T-helper 2 cell treated with Interferon-gamma antibody and Interleukin-4, amounts not matched to agents 100 ng/mL and 5 ng/mL, for 36 hours (primary cell): ENCODE measurements at regions not wholly inside any gene's neighbourhood (a gene's known extent, or its start where the extent isn't known, plus 50 kb on each side); places are given as distances from the start of the nearest gene placed in this dataset.

Experiments used
- intact Hi-C: fragments of 100-400 bp; cut with micrococcal nuclease; formaldehyde crosslinking; loops from one replicate; pipeline ENCODE4 v1.15.1; 2023

DNA sequence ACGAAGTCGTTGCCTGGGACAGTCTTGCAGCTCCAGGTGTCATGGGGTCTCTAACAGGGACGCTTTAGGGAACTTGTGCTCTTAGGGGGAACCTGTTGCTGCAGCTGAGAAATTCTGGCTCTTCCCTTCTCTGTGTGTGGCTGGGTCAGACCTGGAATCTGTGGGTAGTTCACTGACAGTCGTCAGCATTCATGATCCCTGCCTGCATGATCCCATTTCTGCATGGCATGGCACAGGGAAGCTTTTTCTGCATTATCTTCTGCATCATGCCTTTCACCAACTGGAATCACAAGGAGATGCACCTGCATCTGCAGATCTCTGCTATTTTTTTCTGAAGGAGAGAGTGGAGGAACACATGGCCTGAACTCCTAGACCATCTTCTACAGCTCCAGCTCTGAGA lies 85.6 kb downstream of the SOX9 start:
- intact Hi-C loops, result no loop called here

DNA sequence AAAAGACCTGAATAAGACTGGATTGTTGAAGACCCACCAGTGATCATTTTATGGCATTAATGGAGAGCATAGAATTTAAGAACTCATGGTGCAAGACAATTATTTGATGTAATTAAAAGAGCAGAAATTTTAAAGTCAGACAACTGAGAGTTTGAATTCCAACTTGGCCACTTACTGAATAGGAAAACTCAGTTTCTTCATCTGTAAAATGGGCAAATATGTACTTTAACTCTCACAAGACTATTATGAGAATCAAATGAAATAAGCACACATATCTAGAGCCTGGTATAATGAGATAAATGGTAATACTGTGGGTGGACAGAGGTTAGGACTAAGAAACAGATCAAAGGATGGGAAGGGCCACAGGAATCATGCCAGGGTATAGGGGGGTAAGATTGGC lies 88.0 kb downstream of the SOX9 start:
- intact Hi-C loops, result no loop called here

DNA sequence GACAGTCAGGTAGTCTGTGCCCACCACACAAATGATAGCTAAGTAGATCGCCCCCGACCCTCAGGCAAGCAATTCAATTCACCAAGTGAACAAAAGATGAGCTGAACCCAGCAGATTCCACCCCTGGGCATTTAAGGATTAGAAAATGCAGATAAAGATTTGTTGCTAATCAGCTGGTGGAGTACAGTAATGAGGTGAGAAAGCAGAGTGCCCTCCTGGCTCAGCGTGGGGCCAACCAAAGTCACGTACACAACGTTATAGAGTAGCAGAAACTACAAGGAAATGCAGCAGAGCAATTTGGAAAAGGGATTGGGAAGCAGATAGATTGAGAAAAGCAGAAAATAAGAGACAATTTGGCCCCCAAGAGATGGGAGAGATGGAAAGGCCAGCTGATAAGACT lies 91.2 kb downstream of the SOX9 start:
- intact Hi-C loops, result no loop called here

DNA sequence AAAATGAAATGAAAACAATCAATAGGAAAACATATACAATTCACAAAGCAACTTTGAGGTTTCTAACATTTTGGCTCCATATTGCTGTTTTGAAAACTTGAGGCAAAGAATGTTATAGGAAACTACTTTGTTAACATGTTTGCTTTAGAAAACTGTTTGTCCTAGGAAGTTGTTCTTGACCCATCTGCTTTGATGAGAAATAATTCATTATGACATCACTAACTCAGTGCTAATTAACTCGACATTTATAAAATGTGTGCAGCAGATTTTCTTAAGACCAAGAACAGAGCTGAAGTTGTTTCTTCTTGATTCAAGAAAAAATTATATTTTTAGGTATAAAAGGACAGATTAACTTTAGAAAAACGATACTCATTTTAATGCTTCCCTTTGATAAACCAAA lies 94.7 kb downstream of the SOX9 start:
- intact Hi-C loops, result no loop called here

DNA sequence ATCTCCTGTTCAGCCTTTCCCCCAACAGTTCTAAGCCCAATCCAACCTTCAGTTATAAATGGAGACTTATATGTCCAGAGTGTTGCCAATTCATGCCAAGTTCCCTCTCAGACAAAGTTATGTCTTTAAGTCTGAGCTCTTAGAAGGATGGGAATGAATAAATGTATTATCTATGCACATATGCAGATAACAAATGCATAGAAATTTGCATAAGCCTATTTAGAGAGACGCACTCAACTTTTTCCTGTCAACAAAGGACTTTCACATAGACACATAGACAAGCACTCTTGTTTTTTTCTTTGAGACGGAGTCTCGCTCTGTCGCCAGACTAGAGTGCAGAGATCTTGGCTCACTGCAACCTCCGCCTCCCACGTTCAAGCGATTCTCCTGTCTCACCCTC lies 95.1 kb downstream of the SOX9 start:
- intact Hi-C loops, result no loop called here

DNA sequence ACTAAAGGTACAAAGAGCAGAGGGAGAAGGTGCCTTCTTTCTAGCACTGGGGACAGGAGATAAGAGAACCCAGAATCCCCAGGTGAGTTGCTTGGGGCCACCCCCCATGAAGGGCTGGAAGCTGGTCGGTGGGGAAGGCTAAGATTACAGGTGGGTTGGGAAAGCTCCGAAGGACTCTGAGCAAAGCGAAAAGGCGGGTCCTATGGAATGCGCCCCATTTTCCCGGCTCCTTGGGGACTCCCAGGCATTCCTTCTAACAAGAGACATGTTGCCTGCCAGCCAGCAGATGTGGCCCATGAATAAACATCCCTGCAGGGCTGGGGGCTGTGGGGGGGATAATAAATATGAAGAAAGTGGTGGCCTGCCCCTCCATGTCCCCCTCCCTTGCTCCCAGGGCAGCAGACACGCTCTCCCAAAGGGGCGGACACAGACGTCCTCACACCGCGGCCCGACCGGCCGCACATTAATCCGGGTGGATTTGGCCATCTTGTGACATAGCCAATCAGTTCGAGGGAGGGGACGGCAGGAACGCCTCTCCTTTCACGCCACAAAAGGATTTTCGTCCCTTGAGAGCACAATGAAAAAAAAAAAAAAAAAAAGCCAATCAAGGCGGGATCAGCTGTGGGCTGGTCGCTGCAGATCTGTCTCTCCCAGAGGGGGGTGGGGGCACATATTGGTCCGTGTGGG lies 98.5 kb downstream of the SOX9 start:
- intact Hi-C loops, result no loop called here

DNA sequence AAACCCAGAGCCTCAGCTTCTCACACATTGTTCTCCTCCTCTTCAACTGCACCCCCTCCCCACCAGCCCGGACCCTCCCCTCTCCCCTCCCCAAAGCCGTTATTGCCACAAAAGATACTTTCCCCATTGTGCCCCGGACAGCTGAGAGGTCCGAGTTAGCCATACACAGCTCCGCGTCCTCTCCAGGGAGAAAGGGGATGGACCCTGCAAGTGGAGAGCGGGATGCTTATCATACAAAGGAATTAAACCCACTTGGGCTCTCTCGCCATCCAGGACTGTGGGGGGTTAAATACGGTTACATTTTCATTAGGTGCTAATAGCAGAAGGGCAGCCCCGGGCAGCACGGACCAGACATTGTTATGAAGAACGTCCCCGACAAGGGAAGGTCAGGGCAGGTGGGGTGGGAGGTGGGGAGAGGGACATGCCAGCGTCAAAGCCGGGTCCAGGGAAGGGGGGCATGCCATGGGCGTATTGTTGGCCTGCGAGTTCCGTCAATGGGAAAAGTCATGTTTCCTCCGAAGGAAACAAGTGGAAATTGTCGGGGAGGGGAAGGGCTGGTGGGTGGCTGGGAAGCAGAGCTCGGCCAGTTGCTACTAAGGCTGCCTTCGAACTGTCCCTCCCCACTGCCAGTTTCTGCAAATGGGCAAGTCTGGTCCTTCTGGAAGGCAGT lies 99.1 kb downstream of the SOX9 start:
- intact Hi-C loops, result no loop called here

DNA sequence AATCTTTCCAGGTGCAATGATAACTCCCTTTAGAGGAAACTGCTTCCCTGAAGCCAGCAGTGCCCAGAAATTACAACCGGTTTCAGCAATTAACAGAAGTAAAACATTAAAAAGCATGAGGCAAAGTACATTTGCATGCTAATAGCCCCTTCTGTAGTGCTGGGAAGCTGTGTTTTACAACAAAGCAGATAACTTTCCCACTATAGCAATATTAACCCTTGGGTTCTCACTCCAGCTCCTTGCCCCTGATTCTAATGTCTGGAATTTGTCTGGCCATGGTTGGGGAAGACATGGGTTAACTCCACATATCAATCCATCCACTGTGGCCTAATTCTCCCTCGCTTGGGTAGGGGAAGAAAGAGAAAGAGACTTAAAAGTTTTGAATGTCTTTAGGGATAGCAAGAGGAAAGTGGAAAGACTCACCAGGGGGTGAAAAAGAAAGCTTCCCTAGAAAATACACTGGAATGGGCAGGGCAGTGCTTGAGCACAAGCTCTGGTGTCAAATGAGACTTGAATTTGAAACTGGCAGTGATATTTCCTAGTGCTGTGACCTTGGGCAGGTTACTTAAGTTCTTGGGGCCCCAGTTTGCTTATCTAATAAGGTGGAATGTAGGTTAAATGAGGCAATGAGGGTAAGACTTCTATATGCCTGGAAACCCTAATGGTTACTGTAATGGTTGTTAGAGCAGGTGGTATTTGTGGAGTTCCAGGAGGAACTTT lies 102.0 kb downstream of the SOX9 start:
- intact Hi-C loops, result no loop called here

DNA sequence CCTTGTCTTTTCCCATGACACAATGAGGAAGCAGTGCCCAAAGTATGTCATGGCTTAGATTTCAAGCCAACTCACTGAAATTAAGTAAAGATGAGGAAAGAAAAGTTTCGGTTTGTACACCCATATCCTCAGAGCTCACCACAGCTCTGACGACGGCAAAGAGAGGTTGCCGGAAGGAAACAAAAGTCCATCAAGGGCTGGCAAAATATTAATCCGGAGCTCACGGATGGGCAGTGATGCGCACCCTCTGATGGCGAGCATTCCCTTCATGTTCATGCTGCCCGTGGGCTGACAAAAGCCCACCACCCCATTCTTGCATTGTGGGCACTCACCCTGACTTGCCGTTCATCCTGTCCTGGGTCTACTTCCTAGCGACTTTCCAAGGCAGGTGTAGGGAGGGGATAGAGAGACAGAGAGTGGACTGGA lies 103.1 kb downstream of the SOX9 start:
- intact Hi-C loops, result no loop called here

DNA sequence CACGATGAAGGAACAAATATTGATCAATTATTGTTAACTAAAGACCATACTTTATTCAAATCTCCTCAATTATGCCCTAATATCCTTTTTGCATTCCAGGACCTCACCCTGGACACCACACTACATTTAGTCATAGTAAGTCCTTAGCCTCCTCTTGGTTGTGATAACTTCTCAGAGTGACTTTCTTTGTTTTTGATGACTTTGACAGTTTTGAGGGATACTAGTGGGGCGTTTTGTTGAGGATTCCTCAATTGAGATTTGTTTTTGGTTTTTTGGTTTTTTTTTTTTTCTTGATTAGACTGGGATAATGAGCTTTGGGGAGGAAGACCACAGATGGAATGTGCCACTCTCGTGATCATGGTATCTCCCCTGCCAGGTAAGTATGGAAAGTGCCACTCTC lies 105.5 kb downstream of the SOX9 start:
- intact Hi-C loops, result no loop called here

DNA sequence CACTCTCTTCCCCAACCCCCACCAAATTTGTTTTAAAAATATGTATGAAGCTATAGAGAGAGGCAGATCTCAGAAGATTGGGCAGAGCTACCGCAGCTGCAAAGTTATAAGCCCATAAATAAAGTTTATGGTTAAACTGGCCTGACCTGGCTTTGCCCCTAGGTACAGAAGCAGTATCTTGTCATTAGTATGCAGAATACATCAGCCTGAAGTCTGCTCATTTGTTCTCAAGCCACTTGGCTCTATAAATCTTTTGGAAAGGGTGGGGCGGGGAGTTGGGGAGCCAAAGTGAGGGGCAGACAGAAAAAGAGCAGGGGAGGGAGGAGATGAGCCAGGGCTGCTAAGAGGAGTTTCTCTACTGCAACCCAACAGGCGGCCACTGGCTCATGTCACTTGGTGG lies 113.2 kb downstream of the SOX9 start:
- intact Hi-C loops, result no loop called here

DNA sequence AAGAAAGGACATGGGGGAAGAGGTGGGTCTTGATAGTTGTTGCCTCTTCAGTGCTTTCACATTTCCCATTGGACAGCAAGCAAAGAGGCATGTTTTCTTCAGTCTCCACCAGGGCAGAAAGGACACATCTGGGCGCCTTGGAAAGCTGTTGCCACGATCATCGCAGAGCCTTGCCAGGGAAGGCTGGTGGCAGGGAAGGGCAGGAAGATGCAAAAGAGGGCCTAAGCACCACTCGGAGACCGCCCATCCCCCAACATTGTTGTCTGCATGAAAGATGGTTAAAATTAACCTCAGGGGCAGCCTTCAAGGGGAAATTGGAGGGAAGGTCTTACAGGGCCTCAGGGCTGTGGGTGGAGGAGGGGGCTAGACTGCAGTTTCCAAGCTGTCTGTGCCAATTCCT lies 114.2 kb downstream of the SOX9 start:
- intact Hi-C loops, result no loop called here

DNA sequence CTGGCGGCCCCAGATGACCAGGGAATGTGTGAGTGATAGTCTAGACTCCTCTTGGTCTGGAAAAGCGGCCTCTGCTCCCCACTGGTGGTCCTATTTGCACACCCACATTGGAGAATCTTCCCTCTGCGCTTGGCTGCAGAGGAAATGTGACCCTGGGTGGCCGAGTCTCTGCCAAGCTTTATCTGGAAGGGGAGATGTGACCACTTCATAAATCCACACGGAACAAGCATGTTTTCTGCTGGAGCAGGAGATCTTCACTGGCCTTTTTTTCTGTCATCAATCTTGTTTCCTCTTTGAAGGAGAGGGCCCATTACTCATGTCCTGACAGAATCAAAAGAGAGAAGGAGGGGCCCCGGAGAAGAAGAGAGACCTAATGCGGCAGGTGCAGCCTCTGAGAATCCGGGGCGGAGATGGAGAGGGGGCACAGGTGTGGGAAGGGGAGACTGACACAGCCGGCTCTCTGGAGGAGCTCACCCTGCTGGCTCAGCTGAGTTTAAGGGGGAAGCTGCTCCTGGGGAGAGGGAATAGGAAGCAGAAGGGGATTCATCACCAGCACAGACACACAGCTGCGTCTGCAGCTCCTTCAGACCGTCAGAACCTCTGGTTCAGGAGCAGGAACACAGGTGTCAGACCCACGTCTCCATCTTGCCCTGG lies 116.3 kb downstream of the SOX9 start:
- intact Hi-C loops, result no loop called here

DNA sequence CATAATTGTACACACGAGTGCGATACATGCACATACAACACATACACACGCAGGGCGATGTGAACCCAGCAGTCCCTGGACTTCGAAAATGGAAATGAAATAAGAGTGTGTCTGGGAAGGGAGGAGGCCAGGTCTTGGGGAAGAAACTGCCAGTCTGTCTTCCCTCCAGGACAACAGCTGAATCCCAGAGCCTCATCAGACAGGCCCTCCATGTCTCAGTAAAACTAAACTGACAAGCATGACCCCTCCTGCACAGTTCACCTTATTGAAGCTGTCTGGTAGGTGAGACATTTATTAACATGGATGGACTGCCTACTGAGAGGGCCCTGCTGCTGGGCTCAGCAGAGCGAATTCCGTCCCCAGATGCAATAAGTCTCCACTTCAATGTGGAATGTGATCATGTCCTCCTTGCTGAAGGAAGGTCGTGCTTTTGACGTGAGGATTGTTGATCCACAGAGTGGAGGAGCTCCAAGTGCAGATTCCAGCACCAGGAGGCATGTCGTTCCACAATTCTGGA lies 117.4 kb downstream of the SOX9 start:
- intact Hi-C loops, result no loop called here

DNA sequence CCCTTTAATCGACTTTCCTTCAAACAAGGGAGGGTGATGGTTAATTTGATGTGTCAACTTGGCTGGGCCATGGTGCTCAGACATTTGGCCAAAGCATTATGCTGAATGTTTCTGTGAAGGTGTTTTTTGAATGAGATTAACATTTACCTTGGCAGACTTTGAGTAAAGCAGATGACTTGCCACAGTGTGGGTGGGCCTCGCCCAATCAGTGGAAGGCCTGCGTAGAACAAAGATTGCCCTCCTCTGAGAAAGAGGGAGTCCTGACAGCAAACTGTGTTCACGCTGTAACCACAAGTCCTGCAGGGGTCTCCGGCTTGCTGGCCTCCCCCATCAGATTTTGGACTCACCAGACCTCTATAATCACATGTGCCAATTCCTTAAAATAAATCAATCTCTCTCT lies 118.7 kb downstream of the SOX9 start:
- intact Hi-C loops, result no loop called here

DNA sequence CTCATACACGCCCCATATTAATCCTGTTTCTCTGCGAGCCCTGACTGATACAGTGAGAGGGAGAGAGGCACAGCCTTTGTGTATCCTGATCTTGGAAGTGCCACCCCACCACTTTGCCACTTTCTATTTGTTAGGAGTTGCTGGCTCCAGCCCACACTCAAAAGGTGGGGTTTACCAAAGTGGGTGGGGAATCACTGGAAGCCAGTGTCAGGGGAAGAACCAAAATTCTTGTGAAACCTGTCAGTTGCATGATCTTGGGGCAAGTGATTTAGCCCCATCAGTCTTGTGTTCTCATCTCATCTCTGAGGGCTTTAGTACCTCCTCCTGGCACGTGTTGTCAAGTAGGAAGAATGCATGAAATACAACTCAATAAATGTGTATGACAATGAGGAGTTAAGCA lies 119.5 kb downstream of the SOX9 start:
- intact Hi-C loops, result no loop called here

DNA sequence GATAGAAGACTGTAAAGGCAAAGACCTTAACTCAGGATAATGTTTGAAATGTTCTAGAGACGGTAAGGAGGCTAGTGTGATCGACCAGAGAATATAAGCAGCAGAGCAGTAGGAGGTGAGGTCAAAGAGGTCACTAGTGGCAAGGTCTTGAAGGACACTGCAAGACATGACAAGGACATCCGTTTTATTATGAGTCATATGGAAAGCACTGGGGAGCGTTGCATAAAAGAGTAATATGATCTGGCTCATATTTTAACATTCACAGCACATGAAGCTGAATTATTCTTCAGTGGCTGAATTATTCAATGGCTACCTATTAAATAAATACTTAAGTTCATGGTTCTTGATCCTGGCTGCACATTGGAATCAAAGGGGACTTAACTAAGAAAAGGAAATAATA lies 123.7 kb downstream of the SOX9 start:
- intact Hi-C loops, result no loop called here

DNA sequence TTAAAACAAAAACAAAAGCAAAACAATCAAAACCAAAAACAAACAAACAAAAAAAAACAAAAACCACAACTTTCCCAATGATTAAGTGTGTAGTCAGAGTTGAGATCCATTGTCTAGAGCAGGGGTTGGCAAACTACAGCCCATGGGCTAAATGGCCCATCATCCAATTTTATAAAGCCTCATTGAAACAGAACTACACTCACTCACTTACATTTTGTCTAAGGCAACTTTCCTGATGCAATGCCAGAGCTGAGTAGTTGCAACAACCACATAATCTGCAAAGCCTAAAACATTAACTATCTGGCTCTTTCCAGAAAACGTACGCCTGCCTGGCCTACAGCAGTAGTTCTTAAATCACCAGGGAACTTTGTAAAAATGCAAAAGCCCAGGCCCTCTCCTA lies 124.1 kb downstream of the SOX9 start:
- intact Hi-C loops, result no loop called here

DNA sequence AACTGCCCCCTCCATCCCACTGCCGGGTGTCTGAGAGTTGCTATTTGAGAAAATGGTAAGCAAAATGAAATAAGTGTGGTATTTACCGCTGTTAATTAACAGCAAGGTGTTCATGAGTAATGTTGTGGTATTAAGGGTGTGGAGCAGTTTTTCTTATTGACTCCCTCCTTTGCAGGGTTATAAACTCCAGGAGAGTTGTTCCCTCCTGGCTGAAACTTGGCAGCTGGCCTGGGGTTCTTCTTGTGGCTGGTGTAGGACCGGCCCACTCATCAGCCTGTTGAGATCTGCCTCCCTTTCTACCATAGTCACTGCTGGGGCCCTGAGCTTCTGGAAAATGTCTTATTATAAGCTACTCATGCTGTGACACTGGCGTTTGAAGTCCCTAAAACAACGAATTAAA lies 128.6 kb downstream of the SOX9 start:
- intact Hi-C loops, result no loop called here

DNA sequence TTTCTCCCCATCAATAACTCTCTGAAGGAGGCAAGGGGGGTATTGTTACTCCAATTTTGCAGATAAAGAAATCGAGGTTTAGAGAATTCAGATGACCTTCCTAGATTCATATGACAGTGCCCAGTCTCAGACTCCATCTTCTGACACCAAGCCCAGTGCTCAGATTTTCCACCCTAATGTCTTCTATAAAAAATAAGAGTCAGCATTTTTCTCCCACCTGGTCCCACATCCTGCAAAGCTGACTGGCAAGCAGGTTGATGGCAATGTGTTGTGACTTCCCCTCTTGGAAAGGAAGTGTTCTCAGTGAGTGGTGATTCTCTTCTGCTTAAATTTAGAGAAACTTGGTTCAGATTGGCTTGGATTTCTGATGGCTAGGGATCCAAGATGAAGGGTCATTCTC lies 129.4 kb downstream of the SOX9 start:
- intact Hi-C loops, result no loop called here

DNA sequence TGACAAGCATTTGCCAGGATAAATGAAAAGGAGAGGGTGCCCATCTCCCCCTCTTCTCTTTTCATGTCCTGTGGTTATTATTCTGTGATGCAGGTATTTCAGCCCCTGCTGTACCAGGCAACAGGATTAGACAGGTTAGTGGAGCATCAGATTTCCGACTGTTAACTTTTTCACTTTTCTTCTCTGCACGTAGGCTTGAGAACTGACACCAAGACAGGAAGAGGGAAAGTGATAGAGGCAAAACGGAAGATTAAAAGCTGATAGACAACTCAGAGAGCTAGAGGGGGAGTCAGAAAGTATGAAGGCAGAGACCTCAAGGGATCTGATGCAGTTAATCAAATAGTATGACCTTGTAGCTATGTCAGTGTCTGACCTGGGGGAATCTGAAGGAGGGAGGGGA lies 132.8 kb downstream of the SOX9 start:
- intact Hi-C loops, result no loop called here

DNA sequence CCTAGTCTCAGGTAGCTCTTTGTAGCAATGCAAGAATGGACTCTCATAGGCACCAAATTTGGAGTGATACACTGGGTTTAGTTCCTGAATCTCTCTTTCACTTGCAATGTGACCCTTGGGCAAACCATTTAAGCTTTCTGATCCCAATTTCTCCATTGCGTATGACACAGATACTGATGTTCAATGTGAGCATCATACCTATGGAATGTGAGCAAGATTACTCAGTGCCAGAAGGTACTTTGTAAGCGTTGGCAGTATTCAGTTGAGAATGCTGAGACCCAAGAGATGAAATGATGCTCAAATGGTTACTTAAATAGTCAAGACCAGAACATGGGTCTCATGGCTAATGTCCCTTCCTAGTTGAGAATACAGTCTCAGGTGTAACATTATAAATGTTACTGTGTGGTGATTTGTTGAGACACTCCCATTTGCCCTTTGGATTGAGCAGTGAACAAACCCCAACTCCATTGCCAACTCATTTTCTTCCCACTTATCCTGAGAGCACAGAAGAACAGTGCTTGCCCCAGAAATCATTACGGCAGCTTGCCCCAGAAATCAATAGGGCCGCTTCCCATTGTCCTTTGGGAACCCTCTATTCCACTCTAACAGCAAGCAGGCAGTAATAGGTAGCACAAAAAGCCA lies 134.1 kb downstream of the SOX9 start:
- intact Hi-C loops, result no loop called here
